Heart right ventricle (tissue), 16 donors: ENCODE measurements at regions not wholly inside any gene's neighbourhood (a gene's known extent, or its start where the extent isn't known, plus 50 kb on each side); places are given as distances from the start of the nearest gene placed in this dataset.

ENCODE experiments used
- ATAC-seq, 8 donors: fragments of 200-7000 bp; cut with Tn5 transposase; one replicate each; pipeline ENCODE4 v1.9.1; 2020; ENCODE audit warnings: mild to moderate bottlenecking in 8 of 8, moderate library complexity in 8 of 8, moderate number of reproducible peaks in 1 of 8
- DNase-seq, 2 donors: peaks; one replicate each; pipeline ENCODE4 v3.0.0-alpha.2; 2020
- H3K27ac ChIP-seq, 10 donors: fragments of 200-600 bp; sonication (generic) in 2 of 10; one replicate each; pipeline versions ENCODE4 v1.5.0 to v1.8.0; 2020 to 2022; ENCODE audit warnings: mild to moderate bottlenecking in 3 of 10
- H3K27me3 ChIP-seq, 7 donors: fragments of 200-600 bp; one replicate each; pipeline ENCODE4 v1.8.0; 2021 to 2022; ENCODE audit warnings: mild to moderate bottlenecking in 2 of 7
- H3K36me3 ChIP-seq, 9 donors: fragments of 200-600 bp; sonication (generic) in 1 of 9; one replicate each; pipeline versions ENCODE4 v1.5.0 to v1.8.0; 2020 to 2022; ENCODE audit warnings: mild to moderate bottlenecking in 2 of 9
- H3K4me1 ChIP-seq, 9 donors: fragments of 200-600 bp; sonication (generic) in 1 of 9; one replicate each; pipeline versions ENCODE4 v1.5.0 to v1.8.0; 2020 to 2022; ENCODE audit warnings: mild to moderate bottlenecking in 4 of 9
- H3K4me3 ChIP-seq, 10 donors: fragments of 200-600 bp; sonication (generic) in 2 of 10; one replicate each; pipeline versions ENCODE4 v1.5.0 to v1.8.0; 2020 to 2022; ENCODE audit warnings: mild to moderate bottlenecking in 7 of 10, moderate library complexity in 2 of 10
- H3K9me3 ChIP-seq, 11 donors: fragments of 200-600 bp in 10 of 11; sonication (generic) in 2 of 11; one replicate each; pipeline versions ENCODE4 v1.5.0 to v1.8.0; 2013 to 2022; ENCODE audit warnings: mild to moderate bottlenecking in 2 of 11, control low read depth in 1 of 11, moderate library complexity in 1 of 11
- WGBS, 2 donors: extraction: QIAGEN DNeasy Blood & Tissue Kit; methylation state at CpG; one replicate each; pipeline ENCODE4 v1.1.7; 2013; ENCODE audit warnings: inconsistent platforms in 1 of 2; 5-methylcytosine and 5-hydroxymethylcytosine counted together
- intact Hi-C, 10 donors: fragments of 100-400 bp; cut with DNase I; formaldehyde crosslinking; loops; one replicate each; pipeline versions ENCODE4 v1.11.1 to v1.14.2; 2022
- TF ChIP-seq, protein P1 (sequence below), 9 donors: fragments of 200-600 bp; sonication (generic) in 2 of 9; IDR thresholded peaks; one replicate each; pipeline versions ENCODE4 v1.5.0 to v1.8.0; 2021 to 2022; ENCODE audit warnings: antibody characterized with exemption in 9 of 9, mild to moderate bottlenecking in 5 of 9, moderate library complexity in 1 of 9
- donor health status: Arrhythmogenic right ventricular cardiomyopathy.
- donor health status: ischemic (EF 13 %, LVEDD 7.1; RV severe dilation, severe dysfunction).
- donor health status: healthy with polysubstance abuse.
- donor health status: DM: no; HTN: yes; CAD: no.
- donor health status: DM: no; HTN: no; CAD: no.
- donor health status: ischemic (EF 25% LVEDD 6.9; RV normal size, moderate dysfunction).
- donor health status: ischemic (EF 25% LVEDD 5.7; RV mildly dilated, moderate dysfunction).
- donor health status: healthy.
- donor health status: DM: yes; HTN: yes; CAD: no.
- donor health status: Ischemic cardiomyopathy.
- donor health status: ischemic (EF 35%, LVEDD 5.7; RV mildly dilated, moderate dysfunction).
- donor health status: nonischemic (EF 11% LVEDD 7.7; RV severe dilation, severe dysfunction).
- donor health status: DM: yes; HTN: yes; CAD: no.
- donor health status: PGD.
- donor health status: ischemic (EF 29% LVEDD 5.4; RV normal size, mild dysfunction).
- donor health status: nonischemic (EF 23%, LVEDD 6.1; RV moderate dilation, normal function).

DNA sequence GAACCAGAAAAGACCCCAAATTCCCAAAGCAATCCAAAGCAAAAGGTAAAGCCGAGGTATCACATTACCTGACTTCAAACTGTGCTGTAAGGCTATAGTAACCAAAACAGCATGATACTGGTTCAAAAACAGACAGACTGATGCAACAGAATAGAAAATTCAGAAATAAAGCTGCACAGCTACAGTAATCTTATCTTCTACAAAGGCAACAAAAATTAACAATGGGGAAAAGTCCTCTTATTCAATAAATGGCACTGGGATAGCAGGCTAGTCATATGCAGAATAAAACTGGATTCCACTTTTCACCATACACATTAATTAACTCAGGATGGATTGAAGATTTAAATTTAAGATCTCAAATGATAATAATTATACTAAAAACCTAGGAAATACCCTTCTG, 392.6 kb upstream of the CBLB start:
- TF ChIP-seq, protein P1, sequence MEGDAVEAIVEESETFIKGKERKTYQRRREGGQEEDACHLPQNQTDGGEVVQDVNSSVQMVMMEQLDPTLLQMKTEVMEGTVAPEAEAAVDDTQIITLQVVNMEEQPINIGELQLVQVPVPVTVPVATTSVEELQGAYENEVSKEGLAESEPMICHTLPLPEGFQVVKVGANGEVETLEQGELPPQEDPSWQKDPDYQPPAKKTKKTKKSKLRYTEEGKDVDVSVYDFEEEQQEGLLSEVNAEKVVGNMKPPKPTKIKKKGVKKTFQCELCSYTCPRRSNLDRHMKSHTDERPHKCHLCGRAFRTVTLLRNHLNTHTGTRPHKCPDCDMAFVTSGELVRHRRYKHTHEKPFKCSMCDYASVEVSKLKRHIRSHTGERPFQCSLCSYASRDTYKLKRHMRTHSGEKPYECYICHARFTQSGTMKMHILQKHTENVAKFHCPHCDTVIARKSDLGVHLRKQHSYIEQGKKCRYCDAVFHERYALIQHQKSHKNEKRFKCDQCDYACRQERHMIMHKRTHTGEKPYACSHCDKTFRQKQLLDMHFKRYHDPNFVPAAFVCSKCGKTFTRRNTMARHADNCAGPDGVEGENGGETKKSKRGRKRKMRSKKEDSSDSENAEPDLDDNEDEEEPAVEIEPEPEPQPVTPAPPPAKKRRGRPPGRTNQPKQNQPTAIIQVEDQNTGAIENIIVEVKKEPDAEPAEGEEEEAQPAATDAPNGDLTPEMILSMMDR (IDR thresholded peaks at IDR 0.05) = no peak
- H3K4me1 ChIP-seq = no peaks in the 10 kb centered on the region
- DNase-seq (no peak), ATAC-seq (no peak)
- H3K36me3 ChIP-seq = no peaks in the 10 kb centered on the region
- peaks cover 0 to 2% (median 0%) of the 10 kb centered on the region in 11 donors for H3K9me3 ChIP-seq
- 89 to 92% methylated on average over 1 of the region's 1 CpG for WGBS, 2 donors
- no peak overlapping the region for H3K4me3 ChIP-seq
- intact Hi-C loops = no loop called here
- no peaks in the 10 kb centered on the region for H3K27me3 ChIP-seq
- no peak overlapping the region for H3K27ac ChIP-seq

DNA sequence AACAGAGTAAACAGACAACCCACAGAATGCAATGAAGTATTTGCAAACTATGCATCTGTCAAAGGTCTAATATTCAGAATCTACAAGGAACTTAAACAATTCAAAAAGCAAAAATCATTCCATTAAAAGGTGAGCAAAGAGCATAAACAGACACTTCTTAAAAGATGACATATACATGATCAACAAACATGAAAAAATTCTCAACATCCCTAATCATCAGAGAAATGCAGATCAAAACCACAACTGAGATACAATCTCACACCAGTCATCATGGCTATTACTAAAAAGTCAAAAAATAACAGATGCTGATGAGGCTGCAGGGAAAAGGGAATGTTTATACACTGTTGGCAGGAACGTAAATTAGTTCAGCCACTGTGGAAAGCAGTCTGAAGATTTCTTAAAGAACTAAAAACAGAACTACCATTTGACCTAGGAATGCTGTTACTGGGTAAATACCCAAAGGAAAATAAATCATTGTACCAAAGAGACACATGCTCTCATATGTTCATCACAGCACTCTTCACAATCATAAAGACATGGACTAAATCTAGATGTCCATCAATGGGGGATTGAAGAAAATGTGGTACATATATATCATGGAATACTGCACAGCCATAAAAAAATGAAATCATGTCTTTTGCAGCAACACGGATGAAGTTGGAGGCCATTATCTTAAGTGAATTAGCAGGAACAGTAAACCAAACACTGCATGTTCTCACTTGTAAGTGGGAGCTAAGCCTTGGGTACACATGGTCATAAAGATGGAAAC, 393.3 kb upstream of the CBLB start:
- no peaks in the 10 kb centered on the region for H3K27me3 ChIP-seq
- DNase-seq (no peak), ATAC-seq (no peak)
- H3K9me3 ChIP-seq = peaks cover 0 to 2% (median 0%) of the 10 kb centered on the region in 11 donors
- no peaks in the 10 kb centered on the region for H3K36me3 ChIP-seq
- intact Hi-C loops = no loop called here
- H3K4me1 ChIP-seq = no peaks in the 10 kb centered on the region
- 70 to 80% methylated on average over 2 of the region's 2 CpGs for WGBS, 2 donors
- no peak overlapping the region for H3K4me3 ChIP-seq
- no peak overlapping the region for H3K27ac ChIP-seq
- TF ChIP-seq, protein P1 (IDR thresholded peaks at IDR 0.05) = no peak

DNA sequence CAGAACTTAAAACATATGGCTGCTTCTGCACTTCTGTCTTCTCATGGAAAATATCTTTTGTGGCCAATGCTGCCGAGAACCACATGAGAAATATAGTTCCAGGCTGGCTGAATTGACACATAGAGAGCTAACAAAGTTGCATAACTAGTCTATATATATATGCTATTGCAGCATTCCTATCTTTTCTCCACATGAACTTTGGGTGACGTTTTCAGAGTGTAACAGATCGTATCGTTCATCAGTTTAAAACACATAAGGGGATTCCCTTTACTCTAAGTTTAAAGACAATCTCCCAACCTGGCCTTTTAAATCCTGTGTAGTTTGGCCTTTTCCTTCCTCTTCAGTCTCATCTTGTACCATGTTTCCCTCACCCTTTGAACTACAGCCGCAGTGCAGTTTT, 394.2 kb upstream of the CBLB start:
- H3K36me3 ChIP-seq = no peaks in the 10 kb centered on the region
- TF ChIP-seq, protein P1 (IDR thresholded peaks at IDR 0.05) = no peak
- H3K27ac ChIP-seq = no peak overlapping the region
- peaks cover 0 to 2% (median 0%) of the 10 kb centered on the region in 11 donors for H3K9me3 ChIP-seq
- H3K4me1 ChIP-seq = no peaks in the 10 kb centered on the region
- no peak for DNase-seq
- no peak overlapping the region for H3K4me3 ChIP-seq
- no peak for ATAC-seq
- 74 to 84% methylated on average over 5 of the region's 5 CpGs for WGBS, 2 donors
- intact Hi-C loops = no loop called here
- H3K27me3 ChIP-seq = no peaks in the 10 kb centered on the region

DNA sequence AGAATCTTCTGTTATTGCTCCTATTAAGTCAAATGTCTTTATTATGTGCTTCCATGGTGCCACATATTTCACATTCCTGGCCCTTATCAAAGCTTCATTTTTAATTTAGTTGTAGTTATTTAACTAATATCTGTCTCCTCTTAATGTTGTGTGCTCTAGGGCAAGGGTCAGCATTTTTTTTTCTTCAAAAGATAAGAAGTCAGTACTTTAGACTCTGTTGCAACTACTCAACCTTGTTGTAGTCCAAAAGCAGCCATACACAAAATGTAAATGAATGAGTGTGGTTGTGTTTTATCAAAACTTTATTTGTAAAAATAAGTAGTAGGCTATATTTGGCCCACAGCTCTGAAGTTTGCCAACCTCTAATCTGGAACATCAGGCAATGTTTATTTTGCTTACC, 394.7 kb upstream of the CBLB start:
- Histone ChIP-seq H3K4me3 (no peak overlapping the region), H3K27ac (no peak overlapping the region), H3K9me3 (peaks cover 0 to 2% (median 0%) of the 10 kb centered on the region in 11 donors), H3K36me3 (no peaks in the 10 kb centered on the region), H3K27me3 (no peaks in the 10 kb centered on the region), H3K4me1 (no peaks in the 10 kb centered on the region)
- TF ChIP-seq, protein P1 (IDR thresholded peaks at IDR 0.05) = no peak
- intact Hi-C loops = no loop called here
- DNase-seq (no peak), ATAC-seq (no peak)
